ENCODE measurements at regions not wholly inside any gene's neighbourhood (a gene's known extent, or its start where the extent isn't known, plus 50 kb on each side); places are given as distances from the start of the nearest gene placed in this dataset.

- Mint-ChIP-seq H3K36me3 (ENCODE audit: low read depth) (no peaks in the 10 kb centered on the region), H3K4me1 (no peaks in the 10 kb centered on the region), H3K27ac (no peak overlapping the region), H3K9me3 (no peaks in the 10 kb centered on the region), H3K27me3 (no peaks in the 10 kb centered on the region), H3K4me3 (no peak overlapping the region)
- DNase-seq = no peak
- POLR2A ChIA-PET = no interaction called here
- CTCF ChIA-PET = no interaction called here
These were observed 454.5 kb upstream of the SEMA3D start for GRCh38 chr7:85641331-85641730.

DNA sequence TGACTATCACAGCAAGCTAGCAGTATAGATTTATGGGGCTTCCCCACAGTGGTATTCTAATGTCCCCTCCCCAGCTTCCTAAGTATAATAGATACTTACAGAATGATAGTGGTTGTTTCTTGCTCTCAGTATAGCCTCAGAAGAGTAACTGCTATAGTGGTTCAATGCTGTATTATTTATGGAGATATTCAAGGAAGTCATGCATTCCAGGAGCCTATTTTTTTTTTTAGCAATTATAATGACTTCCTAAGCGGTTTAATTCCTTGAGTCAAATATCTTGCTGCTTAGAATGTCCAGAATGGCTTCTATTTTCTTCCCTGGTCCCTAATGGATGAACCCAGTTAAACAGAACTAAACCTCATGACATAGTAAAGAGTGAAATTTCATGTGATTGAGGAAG, 451.5 kb upstream of the SEMA3D start:
- Mint-ChIP-seq H3K9me3 (no peaks in the 10 kb centered on the region), H3K27me3 (no peaks in the 10 kb centered on the region)
- CTCF ChIA-PET = no interaction called here

GRCh38 chr7:85634951-85635350, 448.1 kb upstream of the SEMA3D start:
- ChIA-PET CTCF (no interaction called here), POLR2A (no interaction called here)
- no peaks in the 10 kb centered on the region for H3K36me3 Mint-ChIP-seq (ENCODE audit: low read depth)
- no peaks in the 10 kb centered on the region for H3K9me3 Mint-ChIP-seq
- no peaks in the 10 kb centered on the region for H3K27me3 Mint-ChIP-seq
- DNase-seq = no peak
- H3K4me3 Mint-ChIP-seq = no peak overlapping the region
- H3K4me1 Mint-ChIP-seq = no peaks in the 10 kb centered on the region
- H3K27ac Mint-ChIP-seq = no peak overlapping the region

More for the DNA sequence above, 451.5 kb upstream of the SEMA3D start:
- no peak overlapping the region for H3K4me3 Mint-ChIP-seq
- POLR2A ChIA-PET = interaction anchor here (0.6 kb wide), 1 partner anchor 1090 kb away, joined by 3 read pairs; no protein-coding TSS in a partner anchor
- no peak for DNase-seq
- no peak overlapping the region for H3K27ac Mint-ChIP-seq
- no peaks in the 10 kb centered on the region for H3K4me1 Mint-ChIP-seq
- H3K36me3 Mint-ChIP-seq (ENCODE audit: low read depth) = no peaks in the 10 kb centered on the region

- no peak for DNase-seq
- POLR2A ChIA-PET = no interaction called here
- H3K4me3 Mint-ChIP-seq = no peak overlapping the region
- no peaks in the 10 kb centered on the region for H3K9me3 Mint-ChIP-seq
- H3K27ac Mint-ChIP-seq = no peak overlapping the region
- H3K4me1 Mint-ChIP-seq = no peaks in the 10 kb centered on the region
- CTCF ChIA-PET = no interaction called here
- H3K27me3 Mint-ChIP-seq = no peaks in the 10 kb centered on the region
- no peaks in the 10 kb centered on the region for H3K36me3 Mint-ChIP-seq (ENCODE audit: low read depth)
These were observed 444.2 kb upstream of the SEMA3D start for GRCh38 chr7:85630904-85631600.

DNA sequence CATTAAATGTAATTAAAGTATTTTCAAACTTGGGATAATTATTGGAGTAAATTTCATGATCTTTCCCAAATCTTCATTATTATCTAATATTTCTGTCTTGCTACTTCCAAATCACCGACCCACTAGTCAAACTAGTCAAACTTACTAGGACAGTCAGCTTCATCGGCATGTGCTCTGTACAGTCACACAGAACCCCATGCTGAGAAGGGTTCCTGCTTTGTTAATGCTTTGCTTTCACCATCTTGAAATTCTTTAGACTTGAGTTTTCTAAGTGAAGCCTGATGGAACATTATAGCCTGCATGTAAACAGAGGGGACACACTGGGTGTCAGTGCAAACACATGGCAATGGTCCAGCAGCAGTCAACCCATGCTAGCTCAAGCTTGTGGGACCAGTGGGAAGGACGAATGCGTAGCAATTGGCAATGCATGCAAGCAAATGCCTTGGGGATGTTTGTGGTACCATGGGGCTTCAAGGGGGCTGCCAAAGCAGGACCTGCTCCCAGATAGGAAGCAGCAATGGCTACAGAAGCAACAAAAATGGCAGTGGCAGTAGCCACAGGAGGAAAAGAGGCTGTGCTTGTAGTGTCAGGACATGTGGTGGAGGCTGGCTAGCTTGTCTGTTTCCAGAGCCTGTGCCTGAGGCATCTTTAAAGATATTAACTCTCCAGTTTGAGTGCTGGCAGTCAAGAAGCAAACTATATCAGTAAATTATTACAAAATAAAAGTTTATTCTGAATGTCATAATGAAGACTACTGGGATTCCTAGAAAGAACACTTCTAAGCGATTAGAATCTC, 441.1 kb upstream of the SEMA3D start:
- no peaks in the 10 kb centered on the region for H3K36me3 Mint-ChIP-seq (ENCODE audit: low read depth)
- ChIA-PET CTCF (no interaction called here), POLR2A (no interaction called here)
- H3K27me3 Mint-ChIP-seq = no peaks in the 10 kb centered on the region
- no peak overlapping the region for H3K27ac Mint-ChIP-seq
- DNase-seq = no peak
- no peak overlapping the region for H3K4me3 Mint-ChIP-seq
- H3K9me3 Mint-ChIP-seq = no peaks in the 10 kb centered on the region
- H3K4me1 Mint-ChIP-seq = no peaks in the 10 kb centered on the region

GRCh38 chr7:85622059-85622458, 435.2 kb upstream of the SEMA3D start:
- Mint-ChIP-seq H3K36me3 (ENCODE audit: low read depth) (no peaks in the 10 kb centered on the region), H3K27ac (no peak overlapping the region), H3K9me3 (no peaks in the 10 kb centered on the region), H3K4me3 (no peak overlapping the region), H3K27me3 (no peaks in the 10 kb centered on the region), H3K4me1 (no peaks in the 10 kb centered on the region)
- DNase-seq = no peak
- POLR2A ChIA-PET = no interaction called here
- CTCF ChIA-PET = no interaction called here

DNA sequence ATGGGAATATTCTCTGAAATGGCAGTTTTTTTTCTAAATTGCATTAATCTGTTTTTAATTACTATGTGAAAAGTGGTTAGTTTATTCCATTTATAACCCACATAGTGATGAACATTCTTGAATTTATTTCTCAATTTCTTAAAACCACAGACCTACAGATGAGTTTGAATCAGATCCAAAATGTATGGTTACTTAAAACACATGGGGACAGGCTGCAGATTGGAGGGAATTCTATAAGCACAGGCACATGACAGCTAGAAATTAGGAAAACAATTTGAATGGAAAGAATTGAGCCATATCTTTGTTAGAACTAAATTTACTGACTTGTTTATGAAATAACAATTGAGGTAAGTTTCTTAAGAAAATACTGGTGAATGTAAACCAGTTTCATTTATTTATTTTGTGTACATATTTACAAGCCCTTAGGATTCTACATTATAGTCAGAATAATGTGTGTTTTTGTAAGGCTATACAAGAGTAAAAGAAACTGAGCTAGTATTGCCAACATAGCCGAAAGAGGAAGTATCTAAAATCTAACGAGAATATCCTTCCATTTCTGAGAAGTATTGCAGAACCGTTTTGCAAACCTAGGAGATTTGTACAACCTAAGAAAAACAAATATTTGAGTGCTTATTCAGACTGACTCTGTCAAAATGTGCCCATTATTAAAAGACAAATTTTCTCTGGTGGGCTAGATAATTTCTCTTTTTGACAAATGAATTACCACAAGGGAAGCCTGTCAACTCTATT, 434.3 kb upstream of the SEMA3D start:
- Mint-ChIP-seq H3K27ac (no peak overlapping the region), H3K9me3 (no peaks in the 10 kb centered on the region), H3K4me1 (no peaks in the 10 kb centered on the region), H3K36me3 (ENCODE audit: low read depth) (no peaks in the 10 kb centered on the region), H3K27me3 (no peaks in the 10 kb centered on the region), H3K4me3 (no peak overlapping the region)
- ChIA-PET POLR2A (no interaction called here), CTCF (no interaction called here)
- DNase-seq = no peak

DNA sequence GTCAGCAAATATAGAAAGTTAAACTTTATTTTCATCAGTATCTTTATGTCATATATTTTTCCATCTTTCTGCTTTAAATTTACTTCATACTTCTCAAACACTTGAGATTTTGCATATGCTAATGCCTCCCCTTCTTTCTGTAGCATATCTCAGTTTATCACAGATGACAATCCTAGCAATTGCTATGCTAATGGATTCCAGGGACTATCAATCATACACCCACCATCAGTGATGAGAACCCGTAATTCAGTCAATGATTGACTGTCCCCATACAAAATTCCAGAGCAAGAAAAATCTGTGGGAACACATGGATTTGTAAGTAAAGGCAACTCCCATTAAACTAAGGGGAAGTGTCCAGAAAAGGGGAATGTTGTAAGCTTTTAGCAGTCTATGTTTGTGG, 432.4 kb upstream of the SEMA3D start:
- POLR2A ChIA-PET = no interaction called here
- H3K4me3 Mint-ChIP-seq = no peak overlapping the region
- H3K4me1 Mint-ChIP-seq = no peaks in the 10 kb centered on the region

GRCh38 chr7:85614684-85615083, 427.8 kb upstream of the SEMA3D start:
- ChIA-PET POLR2A (no interaction called here), CTCF (interaction anchor here (1.0 kb wide), 1 partner anchor 12 kb away, joined by 3 read pairs; no protein-coding TSS in a partner anchor)
- Mint-ChIP-seq H3K4me3 (no peak overlapping the region), H3K36me3 (ENCODE audit: low read depth) (no peaks in the 10 kb centered on the region), H3K9me3 (peaks cover 2% of the 10 kb centered on the region), H3K27me3 (no peaks in the 10 kb centered on the region), H3K4me1 (no peaks in the 10 kb centered on the region), H3K27ac (no peak overlapping the region)
- no peak for DNase-seq

More for the DNA sequence above, 432.4 kb upstream of the SEMA3D start:
- no peak for DNase-seq
- H3K36me3 Mint-ChIP-seq (ENCODE audit: low read depth) = no peaks in the 10 kb centered on the region
- CTCF ChIA-PET = no interaction called here
- H3K27ac Mint-ChIP-seq = no peak overlapping the region
- no peaks in the 10 kb centered on the region for H3K27me3 Mint-ChIP-seq
- H3K9me3 Mint-ChIP-seq = peaks cover under 1% of the 10 kb centered on the region

DNA sequence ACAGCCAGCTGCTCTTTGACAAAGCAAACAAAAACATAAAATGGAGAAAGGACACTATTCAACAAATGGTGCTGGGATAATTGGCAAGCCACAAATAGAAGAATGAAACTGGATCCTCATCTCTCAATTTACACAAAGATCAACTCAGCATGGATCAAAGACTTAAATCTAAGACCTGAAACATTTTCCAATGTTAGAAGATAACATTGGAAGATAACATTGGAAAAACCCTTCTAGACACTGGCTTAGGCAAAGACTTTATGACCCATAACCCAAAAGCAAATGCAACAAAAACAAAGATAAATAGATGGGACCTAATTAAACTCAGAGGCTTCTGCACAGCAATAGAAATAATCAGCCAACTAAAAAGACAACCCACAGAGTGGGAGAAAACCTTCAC, 425.7 kb upstream of the SEMA3D start:
- POLR2A ChIA-PET = no interaction called here
- CTCF ChIA-PET = no interaction called here
- Mint-ChIP-seq H3K4me3 (no peak overlapping the region), H3K36me3 (ENCODE audit: low read depth) (no peaks in the 10 kb centered on the region), H3K4me1 (no peaks in the 10 kb centered on the region), H3K9me3 (peaks cover 2% of the 10 kb centered on the region), H3K27me3 (no peaks in the 10 kb centered on the region), H3K27ac (no peak overlapping the region)
- DNase-seq = no peak

GRCh38 chr7:85608804-85609203, 421.9 kb upstream of the SEMA3D start:
- ChIA-PET CTCF (no interaction called here), POLR2A (no interaction called here)
- no peak for DNase-seq
- Mint-ChIP-seq H3K9me3 (peaks cover 4% of the 10 kb centered on the region), H3K36me3 (ENCODE audit: low read depth) (no peaks in the 10 kb centered on the region), H3K27me3 (no peaks in the 10 kb centered on the region), H3K27ac (no peak overlapping the region), H3K4me3 (no peak overlapping the region), H3K4me1 (no peaks in the 10 kb centered on the region)

DNA sequence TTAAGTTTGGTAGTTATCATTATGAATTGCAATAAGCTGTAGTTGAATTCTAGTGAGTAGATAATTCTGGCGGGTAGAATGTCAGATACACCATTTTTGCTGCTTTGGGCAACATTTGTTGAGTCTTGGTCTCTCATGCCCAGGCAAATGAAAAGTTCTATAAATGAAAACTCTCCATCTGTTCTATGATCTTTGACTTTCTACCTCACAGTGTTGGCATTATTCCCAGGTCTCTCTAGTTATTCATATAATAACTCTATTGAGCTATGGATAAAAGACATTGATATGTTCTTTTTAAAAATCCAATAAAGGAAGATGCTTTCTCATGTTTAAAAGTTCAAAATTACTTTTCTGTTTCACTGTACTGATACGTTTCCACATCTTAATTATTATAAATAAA, 415.3 kb upstream of the SEMA3D start:
- no peaks in the 10 kb centered on the region for H3K36me3 Mint-ChIP-seq (ENCODE audit: low read depth)
- peaks cover 4% of the 10 kb centered on the region for H3K9me3 Mint-ChIP-seq
- ChIA-PET CTCF (interaction anchor here (0.6 to 0.8 kb wide), 2 partner anchors 12 to 21 kb away, joined by 3 read pairs; no protein-coding TSS in a partner anchor), POLR2A (no interaction called here)
- no peak overlapping the region for H3K27ac Mint-ChIP-seq
- DNase-seq = no peak
- H3K4me1 Mint-ChIP-seq = no peaks in the 10 kb centered on the region
- no peak overlapping the region for H3K4me3 Mint-ChIP-seq
- no peaks in the 10 kb centered on the region for H3K27me3 Mint-ChIP-seq

GRCh38 chr7:85600395-85600794, 413.5 kb upstream of the SEMA3D start:
- Mint-ChIP-seq H3K4me1 (no peaks in the 10 kb centered on the region), H3K27me3 (no peaks in the 10 kb centered on the region), H3K27ac (no peak overlapping the region), H3K36me3 (ENCODE audit: low read depth) (no peaks in the 10 kb centered on the region), H3K9me3 (peaks cover 2% of the 10 kb centered on the region), H3K4me3 (no peak overlapping the region)
- CTCF ChIA-PET = no interaction called here
- no peak for DNase-seq
- POLR2A ChIA-PET = no interaction called here

Measured in activated CD4-positive, alpha-beta T cell treated with anti-CD3 and anti-CD28 coated beads, Interleukin-2, amount 10 ng/mL, durations not matched to agents 7 days and 5 days (primary cell).